ENCODE measurements at regions not wholly inside any gene's neighbourhood (a gene's known extent, or its start where the extent isn't known, plus 50 kb on each side); places are given as distances from the start of the nearest gene placed in this dataset.

DNA sequence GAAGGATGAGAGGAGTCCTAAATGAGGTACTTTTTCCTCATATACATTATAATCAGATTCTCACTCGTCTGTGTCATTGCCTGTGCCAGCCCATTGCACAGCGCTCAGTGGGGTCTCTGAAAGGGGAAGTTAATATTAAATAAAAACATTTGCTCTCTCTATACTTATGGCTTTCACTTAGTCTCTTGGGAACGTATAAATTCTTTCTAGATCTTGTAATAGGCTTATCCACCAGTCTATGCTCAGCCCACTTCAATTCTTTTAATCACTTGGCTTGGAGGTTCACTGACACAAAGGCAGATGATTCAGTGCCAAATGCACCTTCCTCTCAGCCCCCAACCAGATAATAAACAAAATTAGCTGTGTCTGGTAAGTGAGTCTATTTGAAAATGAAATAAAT, 164.3 kb upstream of the OGFRL1 start:
- Histone ChIP-seq H3K36me3 (no peaks in the 10 kb centered on the region), H3K9me3 (peaks cover 0 to 23% of the 10 kb centered on the region in 2 donors), H3K4me1 (no peaks in the 10 kb centered on the region), H3K27ac (no peak overlapping the region), H3K4me3 (no peak overlapping the region), H3K27me3 (no peaks in the 10 kb centered on the region)
- intact Hi-C loops (cut with DNase I): no loop called here
- ATAC-seq (no peak), DNase-seq (no peak)
- TF ChIP-seq, protein P1, sequence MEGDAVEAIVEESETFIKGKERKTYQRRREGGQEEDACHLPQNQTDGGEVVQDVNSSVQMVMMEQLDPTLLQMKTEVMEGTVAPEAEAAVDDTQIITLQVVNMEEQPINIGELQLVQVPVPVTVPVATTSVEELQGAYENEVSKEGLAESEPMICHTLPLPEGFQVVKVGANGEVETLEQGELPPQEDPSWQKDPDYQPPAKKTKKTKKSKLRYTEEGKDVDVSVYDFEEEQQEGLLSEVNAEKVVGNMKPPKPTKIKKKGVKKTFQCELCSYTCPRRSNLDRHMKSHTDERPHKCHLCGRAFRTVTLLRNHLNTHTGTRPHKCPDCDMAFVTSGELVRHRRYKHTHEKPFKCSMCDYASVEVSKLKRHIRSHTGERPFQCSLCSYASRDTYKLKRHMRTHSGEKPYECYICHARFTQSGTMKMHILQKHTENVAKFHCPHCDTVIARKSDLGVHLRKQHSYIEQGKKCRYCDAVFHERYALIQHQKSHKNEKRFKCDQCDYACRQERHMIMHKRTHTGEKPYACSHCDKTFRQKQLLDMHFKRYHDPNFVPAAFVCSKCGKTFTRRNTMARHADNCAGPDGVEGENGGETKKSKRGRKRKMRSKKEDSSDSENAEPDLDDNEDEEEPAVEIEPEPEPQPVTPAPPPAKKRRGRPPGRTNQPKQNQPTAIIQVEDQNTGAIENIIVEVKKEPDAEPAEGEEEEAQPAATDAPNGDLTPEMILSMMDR (IDR thresholded peaks at IDR 0.05): no peak

DNA sequence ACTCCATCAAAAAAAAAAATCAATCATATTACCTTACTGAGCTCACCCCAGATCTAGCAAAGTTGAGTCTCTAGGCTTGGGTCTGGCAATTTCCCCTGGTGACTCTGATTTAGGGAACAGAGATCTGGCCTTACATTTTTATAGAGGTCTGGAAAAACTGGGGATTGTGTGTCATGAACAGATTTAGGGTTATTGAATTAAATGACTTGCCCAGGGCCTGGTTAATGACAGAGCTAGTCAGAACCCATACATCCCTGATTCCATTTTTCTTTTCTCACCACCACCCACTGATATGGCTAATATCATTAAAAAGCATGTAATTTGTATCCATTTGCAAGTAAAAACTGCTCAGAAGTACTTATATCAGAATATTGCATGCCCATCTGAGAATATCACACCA, 163.4 kb upstream of the OGFRL1 start:
- ATAC-seq: no peak

DNA sequence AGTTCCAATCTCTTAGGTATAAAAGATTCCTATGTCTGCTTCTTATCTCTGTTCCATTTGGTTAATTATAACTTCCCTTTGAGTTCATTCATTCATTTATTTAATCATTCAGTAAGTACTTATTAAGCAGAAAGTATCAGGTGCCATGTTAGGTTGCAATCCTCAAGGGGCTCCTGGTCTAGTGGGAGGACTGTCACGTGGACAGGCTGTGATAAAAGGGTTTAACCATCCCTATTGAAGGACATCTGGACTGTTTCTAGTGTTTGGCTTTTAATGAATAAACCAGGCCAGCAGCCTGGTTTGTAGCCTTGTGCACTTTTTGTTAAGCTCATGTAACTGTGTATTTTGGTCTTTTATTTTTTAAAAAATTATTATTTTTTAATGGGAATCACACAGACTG, 162.1 kb upstream of the OGFRL1 start:
- Histone ChIP-seq H3K27me3 (no peaks in the 10 kb centered on the region), H3K9me3 (peaks cover 0 to 8% of the 10 kb centered on the region in 2 donors), H3K27ac (no peak overlapping the region), H3K4me1 (no peaks in the 10 kb centered on the region), H3K4me3 (no peak overlapping the region), H3K36me3 (no peaks in the 10 kb centered on the region)
- intact Hi-C loops (cut with DNase I): no loop called here
- no peak for DNase-seq
- TF ChIP-seq, protein P1 (IDR thresholded peaks at IDR 0.05): no peak
- ATAC-seq: no peak

More for the DNA sequence above, 163.4 kb upstream of the OGFRL1 start:
- intact Hi-C loops (cut with DNase I): no loop called here
- H3K27ac ChIP-seq: no peak overlapping the region
- peaks cover 0 to 14% of the 10 kb centered on the region in 2 donors for H3K9me3 ChIP-seq
- no peaks in the 10 kb centered on the region for H3K4me1 ChIP-seq
- TF ChIP-seq, protein P1 (IDR thresholded peaks at IDR 0.05): no peak
- H3K36me3 ChIP-seq: no peaks in the 10 kb centered on the region
- no peak overlapping the region for H3K4me3 ChIP-seq
- DNase-seq: no peak
- H3K27me3 ChIP-seq: no peaks in the 10 kb centered on the region

DNA sequence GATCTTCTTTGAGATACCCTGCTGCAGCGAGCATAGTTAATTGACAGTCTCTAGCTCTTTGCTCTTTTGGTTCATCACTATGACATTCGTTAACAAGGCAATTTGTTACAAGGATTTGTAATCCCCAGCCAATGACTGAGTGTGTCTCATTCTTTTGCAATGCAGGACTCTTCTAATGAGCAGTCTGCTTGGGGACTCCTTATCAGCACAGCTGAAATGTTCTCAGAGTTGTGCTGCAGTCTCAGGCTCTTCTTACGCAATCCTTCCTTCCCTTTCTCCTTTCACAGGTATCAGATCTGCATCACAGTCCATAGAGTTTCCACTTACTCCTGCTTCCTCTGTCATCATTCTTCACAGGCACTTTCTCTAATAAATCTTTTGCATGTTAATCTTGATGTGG, 161.2 kb upstream of the OGFRL1 start:
- ATAC-seq (no peak), DNase-seq (no peak)
- Histone ChIP-seq H3K36me3 (no peaks in the 10 kb centered on the region), H3K4me3 (no peak overlapping the region), H3K4me1 (no peaks in the 10 kb centered on the region), H3K9me3 (peaks cover 0 to 8% of the 10 kb centered on the region in 2 donors), H3K27me3 (no peaks in the 10 kb centered on the region), H3K27ac (no peak overlapping the region)
- intact Hi-C loops (cut with DNase I): no loop called here
- TF ChIP-seq, protein P1 (IDR thresholded peaks at IDR 0.05): no peak

DNA sequence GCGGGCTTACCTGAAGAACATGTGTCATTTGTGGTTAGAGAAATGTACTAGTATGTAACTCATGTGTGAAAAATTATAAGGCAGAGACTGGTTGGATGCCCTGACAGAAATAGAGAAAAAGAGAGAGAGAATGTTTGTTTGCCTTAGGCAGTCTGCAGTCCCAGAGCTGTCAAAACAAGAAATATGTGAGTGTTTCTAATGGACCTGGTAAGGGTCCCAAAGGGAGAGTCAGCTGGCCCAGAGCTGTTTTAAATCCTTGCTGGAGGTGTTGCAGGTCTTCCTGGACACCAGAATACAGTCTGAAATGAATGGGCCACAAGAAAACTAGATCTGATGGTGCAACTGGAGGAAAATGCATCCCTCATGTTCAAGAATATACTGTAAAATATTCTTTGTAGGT, 158.3 kb upstream of the OGFRL1 start:
- no peak overlapping the region for H3K4me3 ChIP-seq
- no peak for DNase-seq
- TF ChIP-seq, protein P1 (IDR thresholded peaks at IDR 0.05): no peak

More for the DNA sequence above, 158.3 kb upstream of the OGFRL1 start:
- intact Hi-C loops (cut with DNase I): no loop called here
- Histone ChIP-seq H3K27me3 (no peaks in the 10 kb centered on the region), H3K27ac (no peak overlapping the region), H3K4me1 (no peaks in the 10 kb centered on the region), H3K9me3 (peaks cover 0 to 8% of the 10 kb centered on the region in 2 donors), H3K36me3 (no peaks in the 10 kb centered on the region)
- no peak for ATAC-seq

Measured in left lung (tissue), 4 donors.